Fibroblast of mammary gland (primary cell): ENCODE measurements at regions not wholly inside any gene's neighbourhood (a gene's known extent, or its start where the extent isn't known, plus 50 kb on each side); places are given as distances from the start of the nearest gene placed in this dataset.

Source experiments
- DNase-seq: peaks from one replicate; pipeline ENCODE4 v3.0.0-alpha.2; 2010; ENCODE audit warnings: low read depth
- H3K4me3 ChIP-seq: 2 replicates; pipeline ENCODE4 v1.5.1; 2011; ENCODE audit warnings: low read depth, mild to moderate bottlenecking, low read length, moderate library complexity; ENCODE audit not compliant: control insufficient read depth
- CTCF ChIP-seq: conservative IDR thresholded peaks from 2 replicates; pipeline ENCODE4 v1.5.1; 2011; ENCODE audit warnings: low read depth, low read length, inconsistent platforms; ENCODE audit not compliant: control insufficient read depth, insufficient read depth

GRCh38 chr15:58340176-58340575 lies 91.6 kb upstream of the LIPC start:
- peak; percentile 72 for DNase-seq
- no peak overlapping the region for H3K4me3 ChIP-seq
- no peak for TF ChIP-seq CTCF

GRCh38 chr15:58342508-58342907 lies 89.3 kb upstream of the LIPC start:
- H3K4me3 ChIP-seq = no peak overlapping the region
- TF ChIP-seq CTCF = no peak
- DNase-seq = no peak

GRCh38 chr15:58344213-58345070 lies 87.3 kb upstream of the LIPC start:
- no peak for TF ChIP-seq CTCF
- DNase-seq = no peak
- no peak overlapping the region for H3K4me3 ChIP-seq

GRCh38 chr15:58346361-58346760 lies 85.4 kb upstream of the LIPC start:
- no peak for DNase-seq
- no peak overlapping the region for H3K4me3 ChIP-seq
- TF ChIP-seq CTCF = no peak

- H3K4me3 ChIP-seq = no peak overlapping the region
- TF ChIP-seq CTCF = no peak
- DNase-seq = no peak
Measured at GRCh38 chr15:58348095-58348812, 83.5 kb upstream of the LIPC start.

GRCh38 chr15:58352026-58352929 lies 79.5 kb upstream of the LIPC start:
- no peak overlapping the region for H3K4me3 ChIP-seq
- no peak for TF ChIP-seq CTCF
- no peak for DNase-seq
